ENCODE measurements at regions not wholly inside any gene's neighbourhood (a gene's known extent, or its start where the extent isn't known, plus 50 kb on each side); places are given as distances from the start of the nearest gene placed in this dataset.
"Not testable (repeated sequence)": the region's sequence is repeated elsewhere in the genome, so short reads cannot be mapped to it uniquely, and the experiment has no call there.

DNA sequence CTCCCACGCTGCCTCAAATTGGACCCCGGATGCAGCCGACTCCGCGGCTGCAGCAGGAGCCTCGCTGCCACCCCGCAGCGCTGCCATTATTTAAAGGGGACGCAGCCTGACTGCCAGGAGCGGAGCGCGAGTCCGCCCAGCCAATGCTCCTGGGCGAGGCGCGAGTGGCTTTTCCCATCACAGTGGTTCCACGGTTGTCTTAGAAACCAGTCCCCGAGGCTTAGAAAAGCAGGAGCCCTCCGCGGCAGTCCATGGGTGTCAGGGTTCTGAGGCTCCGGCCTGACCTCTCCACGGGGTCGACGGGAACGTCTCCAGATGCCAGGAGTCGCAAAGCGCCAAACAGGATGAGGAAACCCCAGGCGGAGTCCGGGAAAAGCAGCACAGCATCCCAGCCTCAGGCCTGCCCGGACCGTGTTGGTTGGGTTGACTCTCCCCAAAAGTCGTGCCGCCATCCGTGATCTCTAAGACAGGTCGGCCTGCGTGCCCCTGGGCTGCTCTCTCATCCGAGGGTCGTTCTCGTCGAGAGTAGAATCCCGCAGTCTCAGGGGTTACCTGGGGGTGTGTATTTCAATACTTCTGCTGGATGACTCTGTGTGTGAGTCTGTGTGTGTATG lies 975.8 kb upstream of the DEFB115 start:
- no peak overlapping the region for H3K4me3 Mint-ChIP-seq
- peaks cover 6% of the 10 kb centered on the region for H3K27me3 Mint-ChIP-seq (ENCODE audit: low read depth, poor library complexity)
- DNase-seq = no peak
- H3K4me1 Mint-ChIP-seq = no peaks in the 10 kb centered on the region
- peaks cover 80% of the 10 kb centered on the region for H3K9me3 Mint-ChIP-seq
- no peak overlapping the region for H3K27ac Mint-ChIP-seq
- H3K36me3 Mint-ChIP-seq (ENCODE audit: low read depth) = no peaks in the 10 kb centered on the region
- TF ChIP-seq, protein P1, sequence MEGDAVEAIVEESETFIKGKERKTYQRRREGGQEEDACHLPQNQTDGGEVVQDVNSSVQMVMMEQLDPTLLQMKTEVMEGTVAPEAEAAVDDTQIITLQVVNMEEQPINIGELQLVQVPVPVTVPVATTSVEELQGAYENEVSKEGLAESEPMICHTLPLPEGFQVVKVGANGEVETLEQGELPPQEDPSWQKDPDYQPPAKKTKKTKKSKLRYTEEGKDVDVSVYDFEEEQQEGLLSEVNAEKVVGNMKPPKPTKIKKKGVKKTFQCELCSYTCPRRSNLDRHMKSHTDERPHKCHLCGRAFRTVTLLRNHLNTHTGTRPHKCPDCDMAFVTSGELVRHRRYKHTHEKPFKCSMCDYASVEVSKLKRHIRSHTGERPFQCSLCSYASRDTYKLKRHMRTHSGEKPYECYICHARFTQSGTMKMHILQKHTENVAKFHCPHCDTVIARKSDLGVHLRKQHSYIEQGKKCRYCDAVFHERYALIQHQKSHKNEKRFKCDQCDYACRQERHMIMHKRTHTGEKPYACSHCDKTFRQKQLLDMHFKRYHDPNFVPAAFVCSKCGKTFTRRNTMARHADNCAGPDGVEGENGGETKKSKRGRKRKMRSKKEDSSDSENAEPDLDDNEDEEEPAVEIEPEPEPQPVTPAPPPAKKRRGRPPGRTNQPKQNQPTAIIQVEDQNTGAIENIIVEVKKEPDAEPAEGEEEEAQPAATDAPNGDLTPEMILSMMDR (IDR thresholded peaks at IDR 0.05) = no peak

DNA sequence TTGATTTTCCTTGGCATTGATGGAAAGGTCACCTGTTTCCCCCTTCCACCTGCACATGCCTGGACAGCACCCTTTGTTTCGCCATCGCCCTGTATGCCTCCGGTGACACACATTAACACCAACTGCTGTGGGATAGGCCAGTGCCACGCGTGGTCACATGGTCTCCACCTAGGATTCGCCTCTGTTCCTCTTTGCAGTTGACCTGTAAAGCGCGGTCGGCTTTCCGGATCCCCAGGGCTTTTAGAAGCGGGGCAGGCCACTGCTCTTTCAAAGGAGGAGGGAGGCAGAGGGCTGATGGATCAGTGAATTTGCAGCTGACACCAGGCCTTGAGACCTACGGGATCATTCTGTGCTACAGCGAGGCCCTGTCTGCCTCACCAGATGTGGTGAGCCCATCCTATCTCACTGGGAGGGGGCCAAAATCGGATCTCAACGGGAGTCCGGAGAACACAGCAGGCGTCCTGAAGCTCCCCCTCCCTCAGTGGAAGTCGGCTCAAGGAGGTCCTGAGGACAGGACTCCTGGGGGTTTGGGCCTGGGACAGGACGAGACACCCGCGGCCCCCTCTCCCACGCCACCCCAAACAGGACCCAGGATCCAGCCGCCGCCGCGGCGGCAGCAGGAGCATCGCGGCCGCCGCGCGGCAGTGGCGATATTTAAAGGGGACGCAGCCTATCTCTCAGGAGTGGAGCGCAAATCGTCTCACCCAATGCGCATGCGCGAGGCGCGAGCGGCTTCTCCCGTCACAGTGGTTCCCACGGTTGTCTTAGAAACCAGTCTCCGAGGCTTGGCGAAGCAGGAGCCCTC lies 973.8 kb upstream of the DEFB115 start:
- H3K4me3 Mint-ChIP-seq; DNase-seq; H3K36me3 Mint-ChIP-seq (ENCODE audit: low read depth): not testable (repeated sequence)

DNA sequence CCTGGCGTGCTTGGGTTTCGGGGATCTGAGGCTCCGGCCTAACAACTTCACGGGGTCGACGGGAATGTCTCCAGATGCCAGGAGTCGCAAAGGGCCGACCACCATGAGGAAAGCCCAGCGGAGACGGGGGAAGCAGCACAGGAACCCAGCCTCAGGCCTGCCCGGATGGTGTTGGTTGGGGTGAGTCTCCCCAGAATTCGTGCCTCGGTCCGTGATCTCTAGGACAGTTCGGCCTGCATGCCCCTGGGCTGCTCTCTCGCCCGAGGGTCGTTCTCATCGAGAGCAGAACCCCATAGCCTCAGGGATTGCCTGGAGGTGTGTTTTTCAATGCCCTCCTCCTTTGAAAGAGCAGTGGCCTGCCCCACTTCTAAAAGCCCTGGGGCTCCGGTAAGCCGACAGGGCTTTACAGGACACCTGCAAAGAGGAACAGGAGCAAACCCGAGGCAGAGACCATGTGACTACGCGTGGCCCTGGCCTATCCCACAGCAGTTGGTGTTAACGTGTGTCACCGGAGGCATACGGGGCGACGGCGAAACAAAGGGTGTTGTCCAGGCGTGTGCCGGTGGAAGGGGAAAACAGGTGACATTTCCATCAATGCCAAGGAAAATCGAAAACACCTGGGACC lies 973.1 kb upstream of the DEFB115 start:
- TF ChIP-seq, protein P1 (IDR thresholded peaks at IDR 0.05) = no peak
- Mint-ChIP-seq H3K27ac (no peak overlapping the region), H3K27me3 (ENCODE audit: low read depth, poor library complexity) (peaks cover 6% of the 10 kb centered on the region), H3K4me3 (no peak overlapping the region), H3K4me1 (no peaks in the 10 kb centered on the region), H3K9me3 (peaks cover 88% of the 10 kb centered on the region), H3K36me3 (ENCODE audit: low read depth) (no peaks in the 10 kb centered on the region)
- no peak for DNase-seq

More for the DNA sequence above, 973.8 kb upstream of the DEFB115 start:
- not testable (repeated sequence) for H3K27ac Mint-ChIP-seq; H3K27me3 Mint-ChIP-seq (ENCODE audit: low read depth, poor library complexity); H3K4me1 Mint-ChIP-seq
- peaks cover 84% of the 10 kb centered on the region for H3K9me3 Mint-ChIP-seq

DNA sequence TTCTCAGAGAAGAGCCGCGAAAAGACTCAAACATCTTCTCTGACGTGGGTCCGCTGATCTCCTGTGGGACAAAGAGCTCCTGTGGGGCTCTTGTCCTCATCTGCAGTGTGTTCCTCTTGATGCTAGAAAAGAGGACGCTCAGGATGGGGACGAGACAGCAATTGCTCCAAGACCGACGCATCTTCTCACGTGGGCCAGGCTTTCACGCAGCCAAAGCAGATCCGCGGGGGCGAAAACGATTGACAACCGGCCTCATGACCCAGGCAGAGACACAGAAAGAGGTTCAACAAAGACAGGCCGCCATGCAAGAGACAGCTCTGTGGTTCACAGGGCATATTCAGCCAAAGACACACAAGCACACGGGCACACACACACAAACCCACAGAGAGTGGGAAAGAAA lies 971.8 kb upstream of the DEFB115 start:
- no peaks in the 10 kb centered on the region for H3K4me1 Mint-ChIP-seq
- TF ChIP-seq, protein P1 (IDR thresholded peaks at IDR 0.05) = no peak
- no peak overlapping the region for H3K27ac Mint-ChIP-seq
- no peak overlapping the region for H3K4me3 Mint-ChIP-seq
- no peak for DNase-seq
- H3K9me3 Mint-ChIP-seq = peaks cover 93% of the 10 kb centered on the region
- peaks cover 3% of the 10 kb centered on the region for H3K27me3 Mint-ChIP-seq (ENCODE audit: low read depth, poor library complexity)
- H3K36me3 Mint-ChIP-seq (ENCODE audit: low read depth) = no peaks in the 10 kb centered on the region

DNA sequence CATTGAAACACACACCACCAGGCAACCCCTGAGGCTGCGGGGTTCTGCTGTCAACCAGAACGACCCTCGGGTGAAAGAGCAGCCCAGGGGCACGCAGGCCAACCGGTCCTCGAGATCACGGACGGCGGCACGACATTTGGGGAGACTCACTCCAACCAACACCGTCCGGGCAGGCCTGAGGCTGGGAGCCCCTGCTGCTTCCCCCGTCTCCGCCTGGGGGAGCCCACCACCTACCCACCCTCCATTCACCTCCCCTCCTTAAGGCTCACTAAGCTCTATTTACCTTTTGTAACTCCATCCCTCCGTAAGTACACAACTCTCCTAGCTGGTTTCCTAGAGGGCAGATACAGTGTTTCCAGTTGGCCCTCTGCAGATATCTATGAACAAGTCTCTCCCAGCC lies 971.3 kb upstream of the DEFB115 start:
- H3K27me3 Mint-ChIP-seq (ENCODE audit: low read depth, poor library complexity) = peaks cover 3% of the 10 kb centered on the region
- no peaks in the 10 kb centered on the region for H3K4me1 Mint-ChIP-seq
- no peak for DNase-seq
- H3K9me3 Mint-ChIP-seq = peaks cover 93% of the 10 kb centered on the region
- H3K36me3 Mint-ChIP-seq (ENCODE audit: low read depth) = no peaks in the 10 kb centered on the region
- H3K27ac Mint-ChIP-seq = no peak overlapping the region
- TF ChIP-seq, protein P1 (IDR thresholded peaks at IDR 0.05) = no peak
- no peak overlapping the region for H3K4me3 Mint-ChIP-seq

DNA sequence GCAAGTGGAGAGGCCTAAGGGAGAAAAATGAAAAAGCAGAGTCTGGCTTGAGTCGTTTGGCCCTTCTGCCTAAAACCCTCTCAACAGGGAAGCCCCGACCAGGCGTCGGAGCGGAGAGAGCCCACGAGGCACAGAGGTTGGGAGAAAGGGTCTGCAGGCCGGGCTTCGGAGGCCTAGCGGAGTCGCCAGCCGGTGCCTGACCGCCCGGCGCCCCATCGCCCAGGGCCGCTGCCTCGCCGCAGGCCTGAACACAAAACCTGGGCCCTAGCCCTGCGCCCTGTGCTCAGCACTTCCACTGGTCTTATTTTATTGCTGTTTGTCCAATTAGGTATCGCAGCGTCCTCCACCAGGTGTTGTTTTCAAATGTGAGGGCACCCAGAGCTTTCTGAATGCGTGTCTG lies 970.0 kb upstream of the DEFB115 start:
- not testable (repeated sequence) for DNase-seq; H3K27me3 Mint-ChIP-seq (ENCODE audit: low read depth, poor library complexity); H3K4me1 Mint-ChIP-seq; H3K27ac Mint-ChIP-seq; H3K4me3 Mint-ChIP-seq; H3K36me3 Mint-ChIP-seq (ENCODE audit: low read depth)
- peaks cover 90% of the 10 kb centered on the region for H3K9me3 Mint-ChIP-seq

All from nephron progenitor cell (in vitro differentiated cells).